ENCODE measurements at regions not wholly inside any gene's neighbourhood (a gene's known extent, or its start where the extent isn't known, plus 50 kb on each side); places are given as distances from the start of the nearest gene placed in this dataset.

DNA sequence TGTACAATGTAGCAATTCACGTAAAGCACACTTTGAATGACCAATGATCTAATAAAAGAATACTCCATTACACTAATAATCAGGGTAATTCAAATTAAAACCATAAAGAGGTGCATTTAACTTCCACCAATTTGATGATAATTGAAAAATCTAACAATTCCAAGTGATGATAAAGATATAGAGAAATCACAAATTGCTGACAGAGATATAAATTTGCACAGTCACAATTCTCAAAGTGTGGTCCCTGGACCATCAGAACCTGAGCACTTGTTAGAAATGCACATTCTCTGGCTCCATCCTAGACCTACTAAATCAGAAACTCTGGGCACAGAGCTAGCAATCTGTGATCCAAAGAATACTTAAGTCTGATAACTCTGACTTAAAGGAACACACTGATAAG lies 165.8 kb upstream of the DCC start:
- TF ChIP-seq POLR2A (IDR thresholded peaks at IDR 0.05) = no peak
- TF ChIP-seq, protein P1, sequence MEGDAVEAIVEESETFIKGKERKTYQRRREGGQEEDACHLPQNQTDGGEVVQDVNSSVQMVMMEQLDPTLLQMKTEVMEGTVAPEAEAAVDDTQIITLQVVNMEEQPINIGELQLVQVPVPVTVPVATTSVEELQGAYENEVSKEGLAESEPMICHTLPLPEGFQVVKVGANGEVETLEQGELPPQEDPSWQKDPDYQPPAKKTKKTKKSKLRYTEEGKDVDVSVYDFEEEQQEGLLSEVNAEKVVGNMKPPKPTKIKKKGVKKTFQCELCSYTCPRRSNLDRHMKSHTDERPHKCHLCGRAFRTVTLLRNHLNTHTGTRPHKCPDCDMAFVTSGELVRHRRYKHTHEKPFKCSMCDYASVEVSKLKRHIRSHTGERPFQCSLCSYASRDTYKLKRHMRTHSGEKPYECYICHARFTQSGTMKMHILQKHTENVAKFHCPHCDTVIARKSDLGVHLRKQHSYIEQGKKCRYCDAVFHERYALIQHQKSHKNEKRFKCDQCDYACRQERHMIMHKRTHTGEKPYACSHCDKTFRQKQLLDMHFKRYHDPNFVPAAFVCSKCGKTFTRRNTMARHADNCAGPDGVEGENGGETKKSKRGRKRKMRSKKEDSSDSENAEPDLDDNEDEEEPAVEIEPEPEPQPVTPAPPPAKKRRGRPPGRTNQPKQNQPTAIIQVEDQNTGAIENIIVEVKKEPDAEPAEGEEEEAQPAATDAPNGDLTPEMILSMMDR (IDR thresholded peaks at IDR 0.05) = no peak

All from heart left ventricle (tissue), 13 donors.